ENCODE measurements at regions not wholly inside any gene's neighbourhood (a gene's known extent, or its start where the extent isn't known, plus 50 kb on each side); places are given as distances from the start of the nearest gene placed in this dataset.

DNA sequence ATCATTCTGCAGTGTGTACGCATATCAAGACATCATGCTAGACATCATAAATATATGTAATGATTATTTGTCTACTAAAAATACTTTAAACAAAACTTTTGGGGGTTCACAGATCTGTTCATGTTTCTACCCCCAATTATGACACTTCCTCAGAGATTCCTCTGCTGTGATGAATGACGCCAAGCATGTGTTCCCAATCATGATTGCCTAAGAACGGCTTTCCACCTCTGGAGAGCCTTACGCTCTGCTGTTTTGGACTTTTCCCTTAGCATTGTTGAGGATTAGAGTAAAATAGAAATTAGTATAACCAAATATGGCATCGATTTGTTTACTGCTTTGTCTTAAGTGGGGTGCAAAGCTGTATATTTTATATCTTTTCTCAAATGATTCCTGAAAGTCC lies 236.3 kb upstream of the IGFBP3 start:
- TF ChIP-seq POLR2A (IDR thresholded peaks at IDR 0.05; ENCODE audit: extremely low read depth, insufficient read length), result no peak
- TF ChIP-seq, protein P1, sequence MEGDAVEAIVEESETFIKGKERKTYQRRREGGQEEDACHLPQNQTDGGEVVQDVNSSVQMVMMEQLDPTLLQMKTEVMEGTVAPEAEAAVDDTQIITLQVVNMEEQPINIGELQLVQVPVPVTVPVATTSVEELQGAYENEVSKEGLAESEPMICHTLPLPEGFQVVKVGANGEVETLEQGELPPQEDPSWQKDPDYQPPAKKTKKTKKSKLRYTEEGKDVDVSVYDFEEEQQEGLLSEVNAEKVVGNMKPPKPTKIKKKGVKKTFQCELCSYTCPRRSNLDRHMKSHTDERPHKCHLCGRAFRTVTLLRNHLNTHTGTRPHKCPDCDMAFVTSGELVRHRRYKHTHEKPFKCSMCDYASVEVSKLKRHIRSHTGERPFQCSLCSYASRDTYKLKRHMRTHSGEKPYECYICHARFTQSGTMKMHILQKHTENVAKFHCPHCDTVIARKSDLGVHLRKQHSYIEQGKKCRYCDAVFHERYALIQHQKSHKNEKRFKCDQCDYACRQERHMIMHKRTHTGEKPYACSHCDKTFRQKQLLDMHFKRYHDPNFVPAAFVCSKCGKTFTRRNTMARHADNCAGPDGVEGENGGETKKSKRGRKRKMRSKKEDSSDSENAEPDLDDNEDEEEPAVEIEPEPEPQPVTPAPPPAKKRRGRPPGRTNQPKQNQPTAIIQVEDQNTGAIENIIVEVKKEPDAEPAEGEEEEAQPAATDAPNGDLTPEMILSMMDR (IDR thresholded peaks at IDR 0.05; ENCODE audit: low read depth, low read length), result no peak
- no peak for TF ChIP-seq MYC (IDR thresholded peaks at IDR 0.05; ENCODE audit: low read depth, low read length)
